PC-3 (cell line): ENCODE measurements at regions not wholly inside any gene's neighbourhood (a gene's known extent, or its start where the extent isn't known, plus 50 kb on each side); places are given as distances from the start of the nearest gene placed in this dataset.

Experiments used
- EZH2 ChIP-seq: fragments of 300-600 bp; sonication (generic); IDR thresholded peaks from one replicate; pipeline ENCODE4 v1.6.1; 2017; ENCODE audit warnings: antibody characterized with exemption, mild to moderate bottlenecking, low read length; ENCODE audit not compliant: unreplicated experiment
- TF ChIP-seq, protein P1 (sequence below): fragments of 300-600 bp; sonication (generic); conservative IDR thresholded peaks from 2 replicates; pipeline ENCODE4 v1.5.1; 2017; ENCODE audit warnings: antibody characterized with exemption, low read depth, mild to moderate bottlenecking, low read length

DNA sequence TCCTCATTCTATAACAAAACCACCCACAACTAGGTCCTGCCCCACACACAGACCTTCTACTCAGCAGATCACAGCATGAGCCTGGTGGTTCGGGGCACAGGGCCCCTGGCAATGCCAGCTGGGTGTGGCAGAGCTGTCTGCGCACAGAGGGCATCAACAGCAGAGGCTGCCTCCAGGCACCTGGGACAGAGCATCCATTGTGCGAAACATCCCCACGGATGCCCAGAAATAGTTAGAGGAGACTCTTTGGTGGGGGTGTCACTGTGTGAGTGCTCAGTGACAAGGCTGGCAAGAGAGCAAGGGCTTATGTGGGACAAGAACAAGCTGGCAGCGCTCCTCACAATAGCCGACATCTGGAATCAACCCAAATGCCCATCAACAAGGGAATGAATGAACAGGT, 487.4 kb upstream of the PROK2 start:
- TF ChIP-seq, protein P1, sequence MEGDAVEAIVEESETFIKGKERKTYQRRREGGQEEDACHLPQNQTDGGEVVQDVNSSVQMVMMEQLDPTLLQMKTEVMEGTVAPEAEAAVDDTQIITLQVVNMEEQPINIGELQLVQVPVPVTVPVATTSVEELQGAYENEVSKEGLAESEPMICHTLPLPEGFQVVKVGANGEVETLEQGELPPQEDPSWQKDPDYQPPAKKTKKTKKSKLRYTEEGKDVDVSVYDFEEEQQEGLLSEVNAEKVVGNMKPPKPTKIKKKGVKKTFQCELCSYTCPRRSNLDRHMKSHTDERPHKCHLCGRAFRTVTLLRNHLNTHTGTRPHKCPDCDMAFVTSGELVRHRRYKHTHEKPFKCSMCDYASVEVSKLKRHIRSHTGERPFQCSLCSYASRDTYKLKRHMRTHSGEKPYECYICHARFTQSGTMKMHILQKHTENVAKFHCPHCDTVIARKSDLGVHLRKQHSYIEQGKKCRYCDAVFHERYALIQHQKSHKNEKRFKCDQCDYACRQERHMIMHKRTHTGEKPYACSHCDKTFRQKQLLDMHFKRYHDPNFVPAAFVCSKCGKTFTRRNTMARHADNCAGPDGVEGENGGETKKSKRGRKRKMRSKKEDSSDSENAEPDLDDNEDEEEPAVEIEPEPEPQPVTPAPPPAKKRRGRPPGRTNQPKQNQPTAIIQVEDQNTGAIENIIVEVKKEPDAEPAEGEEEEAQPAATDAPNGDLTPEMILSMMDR: no peak
- no peak for TF ChIP-seq EZH2
